HG03097 (cell line): ENCODE measurements at regions not wholly inside any gene's neighbourhood (a gene's known extent, or its start where the extent isn't known, plus 50 kb on each side); places are given as distances from the start of the nearest gene placed in this dataset.
A peak's percentile ranks its signal among the peaks of the same experiment; 100 is the strongest.

Experiments used
- ATAC-seq: cut with Tn5 transposase; IDR thresholded peaks from one replicate; pipeline ENCODE4 v1.9.1; 2021; ENCODE audit not compliant: unreplicated experiment, low FRiP score

DNA sequence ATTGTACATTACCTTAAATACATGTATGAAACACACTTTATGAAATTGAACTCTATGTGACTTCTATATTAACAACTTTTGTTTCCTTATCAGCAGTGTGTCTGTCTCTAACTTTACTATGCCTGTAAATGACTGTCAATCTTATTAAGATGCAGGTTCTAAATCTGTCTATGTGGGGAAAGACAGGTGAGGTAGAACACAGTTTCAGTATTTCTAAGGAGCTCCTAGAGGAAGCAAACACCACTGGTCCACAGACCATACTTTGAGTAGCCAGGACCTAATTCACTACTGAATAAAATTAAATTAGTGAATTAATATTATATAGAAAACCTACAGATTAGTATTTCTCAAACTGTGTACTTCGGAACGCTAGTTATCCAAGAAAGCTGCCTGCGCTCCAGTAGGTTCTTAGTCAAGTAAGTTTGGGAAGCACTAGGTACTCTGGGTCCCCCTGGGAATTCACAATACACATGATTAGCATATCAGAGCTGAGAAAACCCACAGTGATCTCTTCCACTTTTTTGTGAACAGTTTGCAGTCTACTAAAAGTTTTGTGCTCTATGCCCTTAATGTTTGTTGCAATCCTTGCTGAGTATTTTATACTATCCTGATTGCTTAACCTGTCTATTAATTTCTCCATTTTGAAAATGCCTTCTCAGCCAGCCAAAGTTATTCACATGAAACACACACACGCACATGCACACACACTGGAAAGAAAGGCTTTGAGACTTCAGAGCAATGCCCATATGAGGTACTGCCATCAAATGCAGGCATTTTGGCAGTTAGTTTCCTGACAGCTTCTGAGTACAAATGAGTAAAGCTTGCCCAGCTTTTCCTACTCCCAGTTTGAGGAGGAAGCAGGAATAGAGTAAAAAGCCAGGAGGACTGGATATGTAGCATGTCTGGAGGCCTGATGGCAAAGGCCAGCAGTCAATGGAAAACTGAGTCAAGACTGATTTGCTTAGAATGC lies 133.6 kb upstream of the CPEB2 start:
- no peak for ATAC-seq

DNA sequence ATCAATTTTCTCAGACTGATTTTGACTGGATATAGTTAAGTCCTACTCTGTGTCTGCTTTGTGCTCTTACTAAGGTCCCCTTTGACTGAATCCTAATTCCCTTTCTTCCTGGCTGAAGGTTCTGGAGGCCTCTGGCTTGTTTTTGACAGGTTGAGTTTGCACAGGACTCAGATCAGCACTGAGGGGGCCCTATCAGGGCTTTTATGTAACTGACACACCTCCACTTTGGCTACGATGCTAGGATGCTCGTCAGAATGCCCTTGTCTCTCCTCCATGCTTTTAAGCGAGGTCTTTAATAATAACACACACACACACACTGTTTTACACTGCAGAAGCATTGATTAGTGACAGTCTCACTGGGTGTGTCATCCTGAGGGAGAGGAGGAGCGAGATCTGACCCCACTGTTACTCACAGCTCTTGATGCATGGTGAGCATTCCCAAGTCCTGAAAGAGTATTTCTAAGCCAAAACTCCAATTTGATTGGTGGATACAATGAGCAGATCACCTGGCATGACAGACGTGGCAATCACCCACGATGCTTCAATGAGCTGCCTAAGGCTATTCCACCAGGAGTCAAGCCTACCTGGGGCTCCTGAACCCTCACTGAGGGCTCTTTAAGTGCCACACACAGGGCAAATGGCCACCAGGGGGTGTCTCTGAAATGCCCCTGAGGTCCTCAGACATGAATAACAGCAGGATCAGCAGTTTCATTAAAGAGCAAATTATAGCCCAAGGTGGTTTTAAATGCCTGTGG lies 130.4 kb upstream of the CPEB2 start:
- ATAC-seq = no peak

DNA sequence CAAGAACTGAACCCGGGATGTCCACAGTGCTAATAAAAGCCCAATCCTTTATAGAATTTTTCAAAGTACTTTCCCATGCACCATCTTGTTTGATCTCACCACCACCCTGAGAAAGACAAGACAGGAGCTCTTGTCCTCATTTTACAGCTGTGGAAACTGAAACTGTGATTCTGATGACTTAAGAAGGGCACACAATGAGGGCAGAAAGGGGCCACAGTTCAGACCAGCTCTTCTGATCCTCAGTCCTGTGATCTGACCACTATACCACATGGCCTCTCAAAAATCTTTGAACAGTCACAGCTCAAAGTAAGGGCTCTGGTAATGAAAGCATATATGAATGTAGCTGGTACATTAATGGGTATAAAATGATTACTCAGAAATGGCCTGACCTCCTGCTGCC lies 127.3 kb upstream of the CPEB2 start:
- ATAC-seq = no peak

DNA sequence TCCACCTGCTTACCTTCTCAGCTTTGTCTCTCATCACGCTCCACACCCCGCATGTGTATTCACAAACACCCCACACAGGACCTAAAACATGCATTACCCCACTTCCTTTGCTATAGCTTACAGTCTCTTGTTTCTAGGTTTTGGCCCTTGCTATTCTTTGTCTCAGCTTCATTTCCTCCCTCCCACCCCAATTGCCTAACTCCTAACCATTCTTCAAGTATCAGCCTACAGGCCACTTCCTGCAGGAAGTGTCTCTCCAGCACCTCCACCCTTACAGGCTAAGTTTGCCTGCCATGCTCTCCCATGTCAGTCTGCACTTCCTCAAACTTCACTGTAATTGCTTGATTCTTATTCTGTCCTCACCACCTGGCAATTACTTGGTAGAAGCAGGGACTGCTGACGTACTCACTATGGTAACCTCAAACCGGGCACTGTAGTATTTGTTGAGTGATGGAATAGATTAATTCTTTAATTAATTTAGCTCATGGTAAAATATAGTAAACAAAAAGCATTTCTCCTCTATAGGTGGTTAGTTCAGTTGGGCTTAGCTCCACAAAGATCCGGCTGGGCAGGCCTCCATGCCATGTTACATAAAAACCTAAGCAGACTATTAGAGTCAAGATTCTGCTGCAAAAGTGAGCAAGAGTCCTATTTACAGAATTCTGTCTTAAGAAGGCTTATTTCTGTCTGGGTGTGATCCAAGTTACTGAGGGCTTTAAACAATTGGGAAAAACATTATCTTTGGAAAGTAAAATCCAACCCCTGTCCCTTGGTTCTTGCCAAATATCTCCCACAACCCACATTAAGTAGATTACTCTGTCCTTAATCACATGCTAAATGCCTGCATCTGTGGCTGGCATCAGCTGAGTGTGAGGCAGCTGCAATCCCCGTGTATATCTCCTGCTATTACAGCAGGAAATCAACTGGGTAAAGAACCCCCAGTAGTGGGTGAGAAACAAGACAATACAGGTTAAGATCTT lies 124.7 kb upstream of the CPEB2 start:
- peak; percentile 58 for ATAC-seq

GRCh38 chr4:14878681-14879080 lies 123.6 kb upstream of the CPEB2 start:
- no peak for ATAC-seq

GRCh38 chr4:14879683-14880082 lies 122.6 kb upstream of the CPEB2 start:
- no peak for ATAC-seq

GRCh38 chr4:14880805-14881204 lies 121.5 kb upstream of the CPEB2 start:
- no peak for ATAC-seq

- ATAC-seq = no peak
Observed at GRCh38 chr4:14883166-14883565, 119.1 kb upstream of the CPEB2 start.

- no peak for ATAC-seq
Observed at GRCh38 chr4:14883661-14884060, 118.6 kb upstream of the CPEB2 start.

- no peak for ATAC-seq
Observed at GRCh38 chr4:14887842-14888433, 114.3 kb upstream of the CPEB2 start.

DNA sequence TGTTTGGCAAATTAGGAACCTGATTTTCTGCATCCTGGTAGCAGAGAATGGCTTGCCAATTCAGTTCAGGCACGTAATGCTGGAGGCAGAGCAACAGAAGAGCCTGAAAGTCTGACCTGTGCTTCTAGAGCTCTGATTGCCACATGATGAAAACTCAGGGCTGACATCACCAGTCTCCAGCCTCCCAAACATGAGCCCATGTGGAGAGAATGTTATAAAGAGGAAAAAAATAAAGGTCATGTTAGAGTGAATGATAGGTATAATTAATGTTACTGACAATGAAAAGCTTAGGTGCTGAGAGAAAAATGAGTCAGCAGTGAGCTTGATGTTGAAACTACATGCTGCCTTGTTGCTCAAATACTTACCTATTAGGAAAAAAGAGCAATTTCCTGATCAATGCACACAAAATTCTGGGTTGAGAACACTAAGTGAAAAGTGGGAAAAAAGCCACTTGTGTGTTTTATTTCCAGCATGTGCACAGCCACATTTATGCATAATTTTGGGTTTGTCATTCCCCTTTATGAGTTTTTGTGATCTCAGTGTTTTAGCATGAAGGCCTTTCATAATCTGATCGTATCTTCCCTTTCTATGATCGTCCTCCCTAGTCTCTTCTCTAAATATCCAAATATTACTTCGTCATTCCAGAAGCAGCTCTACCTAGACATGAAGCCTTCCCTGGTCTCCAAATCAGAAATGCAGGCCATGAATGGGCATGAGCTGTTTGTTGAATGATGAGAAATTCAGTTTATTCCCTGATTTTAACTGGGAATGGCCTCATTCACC lies 113.3 kb upstream of the CPEB2 start:
- ATAC-seq = no peak

- no peak for ATAC-seq
Observed at GRCh38 chr4:14892563-14892962, 109.7 kb upstream of the CPEB2 start.

DNA sequence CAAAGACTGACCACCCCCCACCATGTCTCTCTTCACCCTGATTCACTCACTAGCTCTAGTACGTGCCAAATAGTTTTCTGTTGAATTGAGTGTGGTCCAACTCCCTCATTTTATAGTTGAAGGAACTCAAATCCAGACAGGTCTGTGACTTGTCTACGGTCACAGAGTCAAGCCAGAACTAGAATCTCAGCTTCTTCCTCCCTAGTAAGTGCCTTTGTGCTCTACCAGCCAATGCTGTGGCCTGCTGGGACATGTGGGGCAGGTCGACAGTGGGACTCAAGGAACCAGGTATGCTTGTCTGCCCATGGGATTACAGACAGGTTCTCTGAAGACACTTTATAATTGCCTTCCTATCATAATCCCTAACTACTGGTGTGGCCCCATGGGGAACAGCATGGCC lies 108.6 kb upstream of the CPEB2 start:
- ATAC-seq = no peak

GRCh38 chr4:14894392-14895292 lies 107.6 kb upstream of the CPEB2 start:
- no peak for ATAC-seq

DNA sequence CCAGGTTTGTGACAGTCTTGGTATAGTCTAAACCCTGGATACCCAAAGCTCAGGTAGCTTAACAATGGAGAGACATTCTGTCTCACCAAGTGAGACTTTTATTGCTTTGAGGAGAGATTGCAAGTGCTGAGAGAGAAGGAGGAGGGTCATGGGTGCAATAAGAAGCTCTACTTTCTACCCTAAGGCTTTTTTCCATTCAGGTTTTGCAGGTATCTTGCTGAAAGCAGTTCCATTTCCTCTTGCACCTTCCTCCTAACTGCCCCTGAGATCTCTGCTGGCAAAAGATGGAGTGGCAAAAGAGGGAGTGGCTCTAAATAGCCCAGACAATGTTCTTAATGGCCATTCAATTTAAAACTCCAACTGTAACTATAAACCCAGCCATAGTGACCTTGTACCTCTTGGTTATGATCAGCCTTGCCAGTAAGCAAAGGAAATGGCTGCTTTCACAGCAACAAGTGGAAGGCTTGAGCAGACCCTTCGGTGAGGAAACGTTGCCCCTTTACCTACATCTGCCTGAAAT lies 105.6 kb upstream of the CPEB2 start:
- ATAC-seq = no peak

DNA sequence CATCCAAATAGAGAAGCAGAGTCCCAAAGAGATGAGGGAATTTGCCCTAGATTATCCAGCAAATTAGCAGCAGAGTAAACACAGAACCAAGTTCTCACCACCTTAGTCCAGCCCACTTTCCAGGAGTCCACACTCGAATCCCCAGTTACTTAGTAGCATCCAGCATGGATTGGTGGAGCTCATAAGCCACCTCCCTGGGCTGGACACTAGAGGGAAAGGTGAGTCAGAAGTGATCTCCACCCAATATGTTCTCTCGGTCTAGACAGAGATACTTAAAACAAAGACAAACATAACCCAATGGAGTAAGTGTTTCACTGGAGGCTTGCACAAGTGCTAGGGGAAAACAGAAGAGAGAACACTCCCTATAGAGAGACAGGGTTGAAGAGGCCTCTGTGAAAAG lies 105.1 kb upstream of the CPEB2 start:
- no peak for ATAC-seq

DNA sequence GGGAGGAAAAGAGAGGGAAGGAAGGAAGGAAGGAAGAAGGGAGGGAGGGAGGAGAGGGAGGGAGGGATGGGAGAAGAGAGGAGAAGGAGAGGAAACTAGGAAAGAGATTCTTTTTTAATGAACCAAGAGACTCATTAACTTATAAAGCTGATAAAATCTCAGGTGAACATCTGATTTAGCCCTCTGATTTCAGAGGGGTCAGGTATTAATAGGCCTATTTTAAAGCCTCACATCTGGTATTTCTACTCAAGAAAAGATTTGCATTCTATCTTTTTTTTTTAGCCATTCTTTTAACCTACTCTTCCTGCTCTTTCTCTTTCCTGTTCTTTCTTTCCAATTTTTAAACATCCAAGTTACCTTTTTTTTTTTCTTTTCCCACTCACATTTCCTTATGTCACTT lies 103.3 kb upstream of the CPEB2 start:
- ATAC-seq = no peak

DNA sequence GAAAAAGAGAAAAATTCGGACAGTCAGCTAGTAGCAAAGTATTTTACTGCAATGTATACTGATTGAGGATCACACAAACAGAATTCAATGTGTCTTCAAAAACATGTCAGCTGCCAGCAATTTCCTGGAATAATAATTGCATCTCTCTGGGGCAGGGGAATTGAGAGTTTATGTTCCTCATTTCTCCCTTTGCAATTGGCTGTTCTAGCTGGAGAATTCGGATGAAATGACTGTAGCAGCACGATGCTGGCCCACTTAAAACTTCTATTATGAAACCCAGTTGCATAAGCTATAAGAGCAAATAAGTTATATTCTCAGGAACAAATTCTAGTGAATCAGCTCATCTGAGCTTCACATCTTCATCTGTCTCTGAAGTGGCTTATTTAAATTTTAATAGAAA lies 99.9 kb upstream of the CPEB2 start:
- ATAC-seq = no peak
